H1 (cell line): ENCODE measurements at regions not wholly inside any gene's neighbourhood (a gene's known extent, or its start where the extent isn't known, plus 50 kb on each side); places are given as distances from the start of the nearest gene placed in this dataset.

Source experiments
- TF ChIP-seq, protein P1 (sequence below): IDR thresholded peaks from 2 replicates; pipeline ENCODE4 v1.6.1; 2011; ENCODE audit warnings: low read length, improper control_type of control experiment

DNA sequence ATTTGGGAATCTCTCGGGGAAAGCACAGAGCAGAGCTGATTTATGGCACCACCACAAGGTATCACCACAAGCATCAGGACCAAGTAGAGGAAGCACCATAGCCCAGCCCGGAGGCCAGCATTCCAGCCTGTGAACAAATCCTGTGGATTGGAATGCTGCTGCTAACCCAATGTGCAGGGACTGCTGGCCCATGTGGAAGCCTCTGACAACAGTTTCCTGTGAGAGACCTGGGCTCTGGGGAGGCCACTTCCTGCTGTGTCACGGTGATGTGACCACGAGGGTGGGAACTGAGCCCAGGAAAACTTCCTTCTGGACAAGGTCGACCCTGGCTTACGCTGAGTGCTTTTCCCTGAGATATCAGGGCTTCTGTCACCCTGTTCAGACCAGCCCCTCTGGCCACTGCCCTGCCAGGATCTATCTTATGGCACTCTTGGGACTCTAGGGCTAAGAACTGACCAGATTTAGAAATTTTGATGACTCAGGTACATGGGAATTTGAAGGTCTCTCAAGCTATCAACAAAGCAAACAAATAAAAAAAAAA lies 88.3 kb upstream of the NGF start (continued):
- TF ChIP-seq, protein P1, sequence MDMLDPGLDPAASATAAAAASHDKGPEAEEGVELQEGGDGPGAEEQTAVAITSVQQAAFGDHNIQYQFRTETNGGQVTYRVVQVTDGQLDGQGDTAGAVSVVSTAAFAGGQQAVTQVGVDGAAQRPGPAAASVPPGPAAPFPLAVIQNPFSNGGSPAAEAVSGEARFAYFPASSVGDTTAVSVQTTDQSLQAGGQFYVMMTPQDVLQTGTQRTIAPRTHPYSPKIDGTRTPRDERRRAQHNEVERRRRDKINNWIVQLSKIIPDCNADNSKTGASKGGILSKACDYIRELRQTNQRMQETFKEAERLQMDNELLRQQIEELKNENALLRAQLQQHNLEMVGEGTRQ = no peak
